CMK (cell line): ENCODE measurements at regions not wholly inside any gene's neighbourhood (a gene's known extent, or its start where the extent isn't known, plus 50 kb on each side); places are given as distances from the start of the nearest gene placed in this dataset.

Experiments used
- DNase-seq: peaks from one replicate; pipeline ENCODE4 v3.0.0-alpha.2; 2010; ENCODE audit warnings: low read depth

- DNase-seq: no peak
Observed at GRCh38 chr5:6832994-6833393, 119.8 kb downstream of the TENT4A start.

- no peak for DNase-seq
Observed at GRCh38 chr5:6833406-6833805, 120.2 kb downstream of the TENT4A start.

- no peak for DNase-seq
Observed at GRCh38 chr5:6837095-6837494, 123.9 kb downstream of the TENT4A start.

- DNase-seq: no peak
Observed at GRCh38 chr5:6837519-6838110, 124.4 kb downstream of the TENT4A start.

GRCh38 chr5:6838736-6839135 is 125.5 kb downstream of the TENT4A start:
- DNase-seq: peak; percentile 58

GRCh38 chr5:6840136-6840793 is 127.0 kb downstream of the TENT4A start:
- DNase-seq: no peak

- no peak for DNase-seq
Observed at GRCh38 chr5:6843335-6843734, 130.1 kb downstream of the TENT4A start.

- no peak for DNase-seq
Observed at GRCh38 chr5:6843821-6844220, 130.6 kb downstream of the TENT4A start.

GRCh38 chr5:6845856-6846255 is 132.6 kb downstream of the TENT4A start:
- no peak for DNase-seq

- no peak for DNase-seq
Observed at GRCh38 chr5:6847870-6848269, 134.6 kb downstream of the TENT4A start.

GRCh38 chr5:6849316-6850105 is 136.3 kb downstream of the TENT4A start:
- no peak for DNase-seq

- DNase-seq: no peak
Observed at GRCh38 chr5:6850106-6850432, 136.8 kb downstream of the TENT4A start.

- DNase-seq: no peak
Observed at GRCh38 chr5:6856653-6857052, 143.4 kb downstream of the TENT4A start.

- DNase-seq: peak; percentile 30
Observed at GRCh38 chr5:6858419-6858818, 145.2 kb downstream of the TENT4A start.

- DNase-seq: no peak
Observed at GRCh38 chr5:6859023-6859422, 145.8 kb downstream of the TENT4A start.

GRCh38 chr5:6859951-6860638 is 146.9 kb downstream of the TENT4A start:
- no peak for DNase-seq

GRCh38 chr5:6861036-6861435 is 147.8 kb downstream of the TENT4A start:
- DNase-seq: no peak

- DNase-seq: no peak
Observed at GRCh38 chr5:6861667-6862066, 148.4 kb downstream of the TENT4A start.

- no peak for DNase-seq
Observed at GRCh38 chr5:6862306-6862705, 149.1 kb downstream of the TENT4A start.

- DNase-seq: no peak
Observed at GRCh38 chr5:6867712-6868111, 154.5 kb downstream of the TENT4A start.

GRCh38 chr5:6868171-6868570 is 154.9 kb downstream of the TENT4A start:
- DNase-seq: no peak

- DNase-seq: no peak
Observed at GRCh38 chr5:6868575-6869215, 155.5 kb downstream of the TENT4A start.
